H9 (cell line): ENCODE measurements at regions not wholly inside any gene's neighbourhood (a gene's known extent, or its start where the extent isn't known, plus 50 kb on each side); places are given as distances from the start of the nearest gene placed in this dataset.

ENCODE experiments used
- DNase-seq: peaks from one replicate; pipeline ENCODE4 v3.0.0-alpha.2; 2017
- H2AFZ ChIP-seq: one replicate; pipeline ENCODE4 v1.6.1; 2013; ENCODE audit warnings: mild to moderate bottlenecking, low read length, control low read depth, moderate library complexity
- H2AK5ac ChIP-seq: 2 replicates; pipeline ENCODE4 v1.6.1; 2013; ENCODE audit warnings: low read length, control low read depth, mixed read lengths; ENCODE audit not compliant: insufficient read length
- H2BK120ac ChIP-seq: one replicate; pipeline ENCODE4 v1.6.1; 2013; ENCODE audit warnings: low read depth, mild to moderate bottlenecking, low read length, control low read depth, inconsistent platforms; ENCODE audit not compliant: poor library complexity, severe bottlenecking
- H2BK12ac ChIP-seq: 2 replicates; pipeline ENCODE4 v1.6.1; 2013; ENCODE audit warnings: low read length, control low read depth, mixed read lengths, low read depth; ENCODE audit not compliant: insufficient read length
- H2BK15ac ChIP-seq: 2 replicates; pipeline ENCODE4 v1.6.1; 2013; ENCODE audit warnings: low read depth, low read length, control low read depth
- H2BK20ac ChIP-seq: one replicate; pipeline ENCODE4 v1.6.1; 2013; ENCODE audit warnings: low read depth, mild to moderate bottlenecking, low read length, control low read depth, inconsistent platforms; ENCODE audit not compliant: poor library complexity, severe bottlenecking
- H2BK5ac ChIP-seq: 2 replicates; pipeline ENCODE4 v1.6.1; 2013; ENCODE audit warnings: low read length, control low read depth, mixed read lengths; ENCODE audit not compliant: insufficient read length
- H3K14ac ChIP-seq: 2 replicates; pipeline ENCODE4 v1.6.1; 2013; ENCODE audit warnings: low read length, control low read depth; ENCODE audit not compliant: insufficient read depth
- H3K18ac ChIP-seq: 2 replicates; pipeline ENCODE4 v1.6.1; 2013; ENCODE audit warnings: low read depth, mild to moderate bottlenecking, mixed read lengths, low read length, control low read depth; ENCODE audit not compliant: insufficient read length
- H3K23ac ChIP-seq: 2 replicates; pipeline ENCODE4 v1.6.1; 2013; ENCODE audit warnings: low read length, control low read depth, mixed read lengths, low read depth; ENCODE audit not compliant: insufficient read length
- H3K23me2 ChIP-seq: 2 replicates; pipeline ENCODE4 v1.6.1; 2013; ENCODE audit warnings: low read depth, mild to moderate bottlenecking, mixed read lengths, low read length, control low read depth; ENCODE audit not compliant: insufficient read length, poor library complexity, severe bottlenecking
- H3K27ac ChIP-seq: 2 replicates; pipeline ENCODE4 v1.5.1; 2013; ENCODE audit warnings: low read length, control low read depth, mixed read lengths, low read depth; ENCODE audit not compliant: insufficient read length
- H3K27me3 ChIP-seq: 2 replicates; pipeline ENCODE4 v1.6.1; 2013; ENCODE audit warnings: low read length, control low read depth, inconsistent platforms; ENCODE audit not compliant: insufficient read depth
- H3K4ac ChIP-seq: 2 replicates; pipeline ENCODE4 v1.6.1; 2013; ENCODE audit warnings: low read depth, mild to moderate bottlenecking, control low read depth, inconsistent platforms, low read length, moderate library complexity
- H3K4me1 ChIP-seq: 2 replicates; pipeline ENCODE4 v1.6.1; 2013; ENCODE audit warnings: low read length, control low read depth, inconsistent platforms; ENCODE audit not compliant: insufficient read depth
- H3K4me2 ChIP-seq: 2 replicates; pipeline ENCODE4 v1.6.1; 2013; ENCODE audit warnings: low read length, control low read depth, mixed read lengths; ENCODE audit not compliant: insufficient read length, insufficient read depth
- H3K56ac ChIP-seq: 2 replicates; pipeline ENCODE4 v1.6.1; 2013; ENCODE audit warnings: low read depth, mild to moderate bottlenecking, mixed read lengths, low read length, control low read depth; ENCODE audit not compliant: insufficient read length
- H3K79me1 ChIP-seq: 2 replicates; pipeline ENCODE4 v1.6.1; 2013; ENCODE audit warnings: low read depth, mild to moderate bottlenecking, moderate library complexity, low read length, control low read depth, inconsistent platforms; ENCODE audit not compliant: insufficient read depth, poor library complexity, severe bottlenecking
- H3K79me2 ChIP-seq: 2 replicates; pipeline ENCODE4 v1.6.1; 2013; ENCODE audit warnings: low read length, control low read depth, inconsistent platforms; ENCODE audit not compliant: insufficient read depth
- H3K9ac ChIP-seq: 2 replicates; pipeline ENCODE4 v1.6.1; 2013; ENCODE audit warnings: low read length, control low read depth, mixed read lengths; ENCODE audit not compliant: insufficient read length; ENCODE audit errors: extremely low read depth
- H3K9me3 ChIP-seq: one replicate; pipeline ENCODE4 v1.6.1; 2013; ENCODE audit warnings: low read depth, low read length, inconsistent platforms; ENCODE audit not compliant: control insufficient read depth
- H3T11ph ChIP-seq: one replicate; pipeline ENCODE4 v1.6.1; 2013; ENCODE audit warnings: mild to moderate bottlenecking, low read length, control low read depth, inconsistent platforms
- H4K20me1 ChIP-seq: one replicate; pipeline ENCODE4 v1.6.1; 2013; ENCODE audit not compliant: control insufficient read depth, insufficient read length, insufficient read depth
- H4K5ac ChIP-seq: 2 replicates; pipeline ENCODE4 v1.6.1; 2013; ENCODE audit warnings: low read depth, mild to moderate bottlenecking, mixed read lengths, low read length, control low read depth; ENCODE audit not compliant: insufficient read length
- H4K8ac ChIP-seq: replicated peaks from 2 replicates; pipeline ENCODE4 v1.6.1; 2013; ENCODE audit warnings: low read length, control low read depth, mixed read lengths, low read depth; ENCODE audit not compliant: insufficient read length
- H4K91ac ChIP-seq: 2 replicates; pipeline ENCODE4 v1.6.1; 2013; ENCODE audit warnings: low read depth, mild to moderate bottlenecking, moderate library complexity, mixed read lengths, low read length, control low read depth; ENCODE audit not compliant: insufficient read length
- H3K27ac Mint-ChIP-seq, 3 experiments: 2 replicates in 2 of 3; 3 replicates in 1 of 3; pipeline ENCODE4 v1.8.0; 2020 to 2021; ENCODE audit warnings: mixed read lengths in 3 of 3, mild to moderate bottlenecking in 1 of 3, moderate library complexity in 1 of 3
- H3K27me3 Mint-ChIP-seq: 2 replicates; pipeline ENCODE4 v1.8.0; 2021; ENCODE audit warnings: low read depth, mild to moderate bottlenecking, moderate library complexity, mixed read lengths
- H3K36me3 Mint-ChIP-seq, 3 experiments: 2 replicates in 2 of 3; 3 replicates in 1 of 3; pipeline ENCODE4 v1.8.0; 2020 to 2021; ENCODE audit warnings: low read depth in 3 of 3, mixed read lengths in 3 of 3; ENCODE audit not compliant: insufficient read depth in 1 of 3
- H3K4me1 Mint-ChIP-seq, 2 experiments: 2 replicates each; pipeline ENCODE4 v1.8.0; 2020; ENCODE audit warnings: mixed read lengths in 2 of 2
- H3K4me3 Mint-ChIP-seq, 2 experiments: 2 replicates in 1 of 2; 3 replicates in 1 of 2; pipeline ENCODE4 v1.8.0; 2020 to 2021; ENCODE audit warnings: mild to moderate bottlenecking in 2 of 2, mixed read lengths in 2 of 2, moderate library complexity in 1 of 2
- H3K9me3 Mint-ChIP-seq, 2 experiments: 2 replicates in 1 of 2; 3 replicates in 1 of 2; pipeline ENCODE4 v1.8.0; 2020; ENCODE audit warnings: mild to moderate bottlenecking in 2 of 2, mixed read lengths in 2 of 2, moderate library complexity in 1 of 2
- CTCF ChIP-seq: fragments of 200-600 bp; sonication (generic); conservative IDR thresholded peaks from 3 replicates; pipeline ENCODE4 v1.8.0; 2021; ENCODE audit warnings: antibody characterized with exemption, mild to moderate bottlenecking
- WGBS: extraction: QIAGEN DNeasy Blood & Tissue Kit; methylation state at CpG from one replicate; pipeline ENCODE4 v1.1.7; 2013; ENCODE audit warnings: missing lambda C conversion rate, low lambda C conversion rate, mixed read lengths; ENCODE audit not compliant: insufficient read length; ENCODE audit errors: extremely low coverage; 5-methylcytosine and 5-hydroxymethylcytosine counted together

- TF ChIP-seq CTCF, result no peak
- H2BK15ac ChIP-seq, result no peak overlapping the region
- H3K18ac ChIP-seq, result no peak overlapping the region
- no peaks in the 10 kb centered on the region for H3K79me1 ChIP-seq
- H3K9ac ChIP-seq, result no peak overlapping the region
- Mint-ChIP-seq H3K27ac (peak overlapping the region in 1 of 3 experiments; percentile 17; a peak in 1 of 7 replicates), H3K4me3 (no peak overlapping the region), H3K4me1 (peaks cover 9 to 13% of the 10 kb centered on the region in 2 experiments), H3K36me3 (no peaks in the 10 kb centered on the region), H3K9me3 (no peaks in the 10 kb centered on the region), H3K27me3 (no peaks in the 10 kb centered on the region)
- H3K4ac ChIP-seq, result no peak overlapping the region
- H3K14ac ChIP-seq, result no peak overlapping the region
- no peak overlapping the region for H3K4me2 ChIP-seq
- no peak overlapping the region for H3K23ac ChIP-seq
- H3T11ph ChIP-seq, result no peak overlapping the region
- H4K91ac ChIP-seq, result no peak overlapping the region
- H2BK12ac ChIP-seq, result no peak overlapping the region
- H2BK5ac ChIP-seq, result no peak overlapping the region
- H3K23me2 ChIP-seq, result no peaks in the 10 kb centered on the region
- WGBS, result no CpG with 5 or more reads among the region's 5 CpGs
- H4K5ac ChIP-seq, result no peak overlapping the region
- no peaks in the 10 kb centered on the region for H3K4me1 ChIP-seq
- H3K27ac ChIP-seq, result no peak overlapping the region
- H4K20me1 ChIP-seq, result no peaks in the 10 kb centered on the region
- H3K27me3 ChIP-seq, result no peaks in the 10 kb centered on the region
- H3K79me2 ChIP-seq, result no peaks in the 10 kb centered on the region
- DNase-seq, result no peak
- H2AK5ac ChIP-seq, result no peak overlapping the region
- no peak overlapping the region for H2BK20ac ChIP-seq
- no peak overlapping the region for H2AFZ ChIP-seq
- H3K9me3 ChIP-seq, result no peaks in the 10 kb centered on the region
- H3K56ac ChIP-seq, result no peak overlapping the region
- H2BK120ac ChIP-seq, result no peak overlapping the region
- no peak overlapping the region for H4K8ac ChIP-seq
Observed at GRCh38 chr3:117201901-117202774, 492.6 kb downstream of the TUSC7 start.
